Panc1 (cell line): ENCODE measurements at regions not wholly inside any gene's neighbourhood (a gene's known extent, or its start where the extent isn't known, plus 50 kb on each side); places are given as distances from the start of the nearest gene placed in this dataset.

Experiments
- ATAC-seq: fragments of 200-7000 bp; cut with Tn5 transposase; 2 replicates; pipeline ENCODE4 v1.9.1; 2020; ENCODE audit warnings: mild to moderate bottlenecking, moderate library complexity
- BruUV-seq: library from RNA; stranded (reverse); fragments of 400-500 nt; replicated peaks from 2 replicates; lab custom pipeline; 2021; lab: Mats Ljungman, UMichigan
- CTCF ChIA-PET: fragments of 300-600 bp; sonication (Branson Sonifier 250); formaldehyde crosslinking; loops from one replicate; lab custom pipeline; 2022; ENCODE audit warnings: antibody characterized with exemption; lab: Charles Lee
- POLR2A ChIA-PET: fragments of 300-600 bp; sonication (Branson Sonifier 250); formaldehyde crosslinking; loops from one replicate; lab custom pipeline; 2022; ENCODE audit warnings: antibody characterized with exemption; lab: Charles Lee
- DNase-seq: peaks from one replicate; pipeline ENCODE4 v3.0.0-alpha.2; 2010; ENCODE audit warnings: low read depth, low spot score
- H3K27ac ChIP-seq: 2 replicates; pipeline ENCODE4 v1.5.1; 2011; ENCODE audit warnings: mild to moderate bottlenecking, low read length, inconsistent platforms
- H3K27me3 ChIP-seq: fragments of 200-500 bp; sonication (Bioruptor generic); 2 replicates; pipeline ENCODE4 v1.6.0; 2014; ENCODE audit warnings: low read length, inconsistent platforms; ENCODE audit not compliant: control insufficient read depth, insufficient read depth
- H3K36me3 ChIP-seq: fragments of 200-500 bp; sonication (Bioruptor generic); 2 replicates; pipeline ENCODE4 v1.5.1; 2014; ENCODE audit warnings: inconsistent platforms, mild to moderate bottlenecking, low read length, moderate library complexity; ENCODE audit not compliant: control insufficient read depth, insufficient read depth
- H3K4me1 ChIP-seq: 2 replicates; pipeline ENCODE4 v1.5.1; 2011; ENCODE audit warnings: inconsistent platforms, mild to moderate bottlenecking, low read length, moderate library complexity; ENCODE audit not compliant: control insufficient read depth, insufficient read depth
- H3K4me3 ChIP-seq, 2 experiments: 2 replicates each; pipeline ENCODE4 v1.5.1; 2011 to 2012; ENCODE audit warnings: low read depth in 2 of 2, low read length in 2 of 2, mild to moderate bottlenecking in 2 of 2, inconsistent platforms in 1 of 2, moderate library complexity in 1 of 2
- H3K9me3 ChIP-seq: fragments of 200-500 bp; sonication (Bioruptor generic); 2 replicates; pipeline ENCODE4 v1.5.1; 2014; ENCODE audit warnings: low read depth, mild to moderate bottlenecking, inconsistent platforms, low read length, moderate library complexity; ENCODE audit not compliant: control insufficient read depth, insufficient read depth
- CTCF ChIP-seq: fragments of 450-650 bp; IDR thresholded peaks from 2 replicates; pipeline ENCODE4 v1.5.1; 2017; ENCODE audit warnings: mild to moderate bottlenecking
- POLR2AphosphoS5 ChIP-seq: IDR thresholded peaks from 2 replicates; pipeline ENCODE4 v1.6.1; 2012; ENCODE audit warnings: mild to moderate bottlenecking, low read depth, low read length, moderate library complexity
- REST ChIP-seq, 2 experiments: IDR thresholded peaks; 2 replicates each; pipeline ENCODE4 v1.6.1; 2011 to 2012; ENCODE audit warnings: low read depth in 2 of 2, control low read depth in 1 of 2, low read length in 1 of 2, mild to moderate bottlenecking in 1 of 2, moderate library complexity in 1 of 2; ENCODE audit not compliant: insufficient read depth in 1 of 2
- SIN3A ChIP-seq: IDR thresholded peaks from 2 replicates; pipeline ENCODE4 v1.6.1; 2012; ENCODE audit warnings: low read depth, mild to moderate bottlenecking, low read length, moderate library complexity, borderline replicate concordance; ENCODE audit not compliant: insufficient read depth
- TCF7L2 ChIP-seq: IDR thresholded peaks from 2 replicates; pipeline ENCODE4 v1.6.1; 2011; ENCODE audit warnings: mild to moderate bottlenecking, low read depth, low read length, inconsistent platforms
- in situ Hi-C: cut with HindIII; loops from 2 replicates; pipeline ENCODE4 v1.10.0; 2016; ENCODE audit warnings: low sequenced_read_pairs, low pct_unique_long_range_greater_than_20kb
- intact Hi-C: fragments of 100-400 bp; cut with micrococcal nuclease; formaldehyde crosslinking; loops from one replicate; pipeline ENCODE4 v1.10.0; 2022; ENCODE audit not compliant: unreplicated experiment

- TF ChIP-seq TCF7L2 (no peak), SIN3A (no peak), CTCF (no peak), REST (IDR thresholded peaks at IDR 0.05; ENCODE audit: insufficient read depth in 1 of 2, low read depth in 2 of 2, low read length in 1 of 2) (no peak), POLR2AphosphoS5 (no peak)
- no peak overlapping the region for H3K4me3 ChIP-seq
- H3K27ac ChIP-seq: no peak overlapping the region
- ATAC-seq (no peak), DNase-seq (no peak)
- CTCF ChIA-PET: no interaction called here
- in situ Hi-C loops (no loop called here), intact Hi-C loops (no loop called here)
- POLR2A ChIA-PET: no interaction called here
- H3K4me1 ChIP-seq: no peaks in the 10 kb centered on the region
- H3K36me3 ChIP-seq: no peaks in the 10 kb centered on the region
- BruUV-seq: no TSS peak
- no peaks in the 10 kb centered on the region for H3K27me3 ChIP-seq
- H3K9me3 ChIP-seq: no peaks in the 10 kb centered on the region
Observed at GRCh38 chr20:58100731-58101356, 127.6 kb downstream of the ANKRD60 start.

GRCh38 chr20:58099956-58100730 is 128.3 kb downstream of the ANKRD60 start:
- Histone ChIP-seq H3K27me3 (no peaks in the 10 kb centered on the region), H3K9me3 (no peaks in the 10 kb centered on the region), H3K4me1 (no peaks in the 10 kb centered on the region), H3K36me3 (no peaks in the 10 kb centered on the region), H3K27ac (no peak overlapping the region), H3K4me3 (no peak overlapping the region)
- POLR2A ChIA-PET: no interaction called here
- DNase-seq (no peak), ATAC-seq (no peak)
- intact Hi-C loops (no loop called here), in situ Hi-C loops (no loop called here)
- TF ChIP-seq CTCF (no peak), SIN3A (no peak), REST (IDR thresholded peaks at IDR 0.05; ENCODE audit: insufficient read depth in 1 of 2, low read depth in 2 of 2, low read length in 1 of 2) (no peak), POLR2AphosphoS5 (no peak), TCF7L2 (no peak)
- CTCF ChIA-PET: no interaction called here
- BruUV-seq: no TSS peak
